MV-4-11 (cell line): ENCODE measurements at regions not wholly inside any gene's neighbourhood (a gene's known extent, or its start where the extent isn't known, plus 50 kb on each side); places are given as distances from the start of the nearest gene placed in this dataset.
"Not testable (repeated sequence)": the region's sequence is repeated elsewhere in the genome, so short reads cannot be mapped to it uniquely, and the experiment has no call there.

Source experiments
- DNase-seq: peaks from one replicate; lab custom pipeline; 2025; lab: John Stamatoyannopoulos, UW

- no peak for DNase-seq
These were observed 90.4 kb upstream of the RBMS1 start for GRCh38 chr2:160583813-160584537.

- no peak for DNase-seq
These were observed 91.4 kb upstream of the RBMS1 start for GRCh38 chr2:160584972-160585494.

GRCh38 chr2:160590664-160591063 lies 97.1 kb upstream of the RBMS1 start:
- DNase-seq: no peak

- no peak for DNase-seq
These were observed 98.8 kb upstream of the RBMS1 start for GRCh38 chr2:160592401-160592800.

- no peak for DNase-seq
These were observed 99.4 kb upstream of the RBMS1 start for GRCh38 chr2:160592993-160593392.

GRCh38 chr2:160596441-160596840 lies 102.8 kb upstream of the RBMS1 start:
- DNase-seq: no peak

GRCh38 chr2:160600437-160600836 lies 106.8 kb upstream of the RBMS1 start:
- DNase-seq: not testable (repeated sequence)

- DNase-seq: no peak
These were observed 108.5 kb upstream of the RBMS1 start for GRCh38 chr2:160602073-160602472.

GRCh38 chr2:160603771-160604510 lies 110.3 kb upstream of the RBMS1 start:
- no peak for DNase-seq

- no peak for DNase-seq
These were observed 112.7 kb upstream of the RBMS1 start for GRCh38 chr2:160606341-160606740.

GRCh38 chr2:160608599-160608998 lies 115.0 kb upstream of the RBMS1 start:
- DNase-seq: no peak

GRCh38 chr2:160609346-160609745 lies 115.7 kb upstream of the RBMS1 start:
- peak; percentile 3 for DNase-seq

GRCh38 chr2:160610041-160610440 lies 116.4 kb upstream of the RBMS1 start:
- no peak for DNase-seq

GRCh38 chr2:160612266-160612856 lies 118.8 kb upstream of the RBMS1 start:
- no peak for DNase-seq

GRCh38 chr2:160613466-160614153 lies 120.0 kb upstream of the RBMS1 start:
- peak; percentile 61 for DNase-seq

- no peak for DNase-seq
These were observed 120.8 kb upstream of the RBMS1 start for GRCh38 chr2:160614391-160614790.

GRCh38 chr2:160615706-160616105 lies 122.1 kb upstream of the RBMS1 start:
- DNase-seq: no peak

GRCh38 chr2:160616149-160616548 lies 122.5 kb upstream of the RBMS1 start:
- no peak for DNase-seq

- DNase-seq: no peak
These were observed 128.1 kb upstream of the RBMS1 start for GRCh38 chr2:160621748-160622147.

GRCh38 chr2:160628020-160628637 lies 134.5 kb upstream of the RBMS1 start:
- not testable (repeated sequence) for DNase-seq

- DNase-seq: no peak
These were observed 135.2 kb upstream of the RBMS1 start for GRCh38 chr2:160628811-160629210.
